Suprapubic skin (tissue), 3 donors: ENCODE measurements at regions not wholly inside any gene's neighbourhood (a gene's known extent, or its start where the extent isn't known, plus 50 kb on each side); places are given as distances from the start of the nearest gene placed in this dataset.
"Not testable (repeated sequence)": the region's sequence is repeated elsewhere in the genome, so short reads cannot be mapped to it uniquely, and the experiment has no call there.

Experiments used
- CTCF ChIP-seq, 2 donors: fragments of 200-600 bp in 1 of 2; fragments of 450-650 bp in 1 of 2; sonication (generic) in 1 of 2; IDR thresholded peaks; one replicate each; pipeline ENCODE4 v1.5.1; 2016 to 2019; ENCODE audit warnings: antibody characterized with exemption in 2 of 2, mild to moderate bottlenecking in 1 of 2, moderate library complexity in 1 of 2
- POLR2A ChIP-seq, 2 donors: fragments of 450-650 bp; IDR thresholded peaks; one replicate each; pipeline ENCODE4 v1.6.1; 2017; ENCODE audit warnings: antibody characterized with exemption in 2 of 2, mild to moderate bottlenecking in 2 of 2, moderate library complexity in 2 of 2

GRCh38 chr21:31511999-31512398, 147.5 kb upstream of the SOD1 start:
- not testable (repeated sequence) for TF ChIP-seq CTCF, POLR2A (IDR thresholded peaks at IDR 0.05)
